Ishikawa (cell line): ENCODE measurements at regions not wholly inside any gene's neighbourhood (a gene's known extent, or its start where the extent isn't known, plus 50 kb on each side); places are given as distances from the start of the nearest gene placed in this dataset.

Experiments used
- CEBPB ChIP-seq: IDR thresholded peaks from 2 replicates; pipeline ENCODE4 v1.6.1; 2012
- CREB1 ChIP-seq: IDR thresholded peaks from 2 replicates; pipeline ENCODE4 v1.6.1; 2012; ENCODE audit warnings: low read depth
- EGR1 ChIP-seq: IDR thresholded peaks from 2 replicates; pipeline ENCODE4 v1.6.1; 2012
- EP300 ChIP-seq: IDR thresholded peaks from 2 replicates; pipeline ENCODE4 v1.6.1; 2012; ENCODE audit warnings: borderline replicate concordance
- FOXM1 ChIP-seq: IDR thresholded peaks from 2 replicates; pipeline ENCODE4 v1.6.1; 2012; ENCODE audit warnings: low read depth, borderline replicate concordance
- MAX ChIP-seq: IDR thresholded peaks from 2 replicates; pipeline ENCODE4 v1.6.1; 2012
- RAD21 ChIP-seq: IDR thresholded peaks from 2 replicates; pipeline ENCODE4 v1.6.1; 2012; ENCODE audit warnings: low read depth
- REST ChIP-seq: IDR thresholded peaks from 2 replicates; pipeline ENCODE4 v1.6.1; 2012; ENCODE audit warnings: low read depth, mild to moderate bottlenecking
- TEAD4 ChIP-seq: IDR thresholded peaks from 2 replicates; pipeline ENCODE4 v1.6.1; 2012
- USF1 ChIP-seq: IDR thresholded peaks from 2 replicates; pipeline ENCODE4 v1.6.1; 2012
- YY1 ChIP-seq: IDR thresholded peaks from 2 replicates; pipeline ENCODE4 v1.6.1; 2012; ENCODE audit warnings: low read depth
- ZBTB7A ChIP-seq: IDR thresholded peaks from 2 replicates; pipeline ENCODE4 v1.6.1; 2012; ENCODE audit warnings: low read depth

GRCh38 chr2:145352484-145352883 is 832.6 kb upstream of the ZEB2 start:
- TF ChIP-seq TEAD4 (no peak), EP300 (no peak), RAD21 (no peak), CEBPB (no peak), REST (no peak), EGR1 (no peak), ZBTB7A (no peak), MAX (no peak), YY1 (no peak), FOXM1 (no peak), CREB1 (no peak), USF1 (no peak)
